Uterus (tissue), 3 donors: ENCODE measurements at regions not wholly inside any gene's neighbourhood (a gene's known extent, or its start where the extent isn't known, plus 50 kb on each side); places are given as distances from the start of the nearest gene placed in this dataset. TPM values are rescaled to one million over a fixed set of nuclear protein-coding genes. Genes with fewer than 3 reads are reported as not detected.

Experiments used
- DNase-seq, 2 donors: peaks; one replicate each; pipeline ENCODE4 v3.0.0-alpha.2; 2019 to 2020
- H3K27ac ChIP-seq, 2 donors: fragments of 200-600 bp; sonication (generic); 1 replicate in 1 of 2; 2 replicates in 1 of 2; pipeline ENCODE4 v1.5.1; 2016 to 2018
- H3K27me3 ChIP-seq, 2 donors: fragments of 200-600 bp; sonication (generic); one replicate each; pipeline ENCODE4 v1.5.1; 2018 to 2019; ENCODE audit warnings: control low read depth in 1 of 2
- H3K36me3 ChIP-seq, 2 donors: fragments of 200-600 bp; sonication (generic); one replicate each; pipeline ENCODE4 v1.5.1; 2019; ENCODE audit warnings: control low read depth in 1 of 2
- H3K4me1 ChIP-seq, 2 donors: fragments of 200-600 bp; sonication (generic); one replicate each; pipeline ENCODE4 v1.5.1; 2018 to 2019; ENCODE audit warnings: control low read depth in 1 of 2
- H3K4me3 ChIP-seq, 2 donors: fragments of 200-600 bp; sonication (generic); 1 replicate in 1 of 2; 2 replicates in 1 of 2; pipeline ENCODE4 v1.5.1; 2018 to 2019; ENCODE audit warnings: mild to moderate bottlenecking in 1 of 2
- H3K9me3 ChIP-seq, 2 donors: fragments of 200-600 bp; sonication (generic); one replicate each; pipeline ENCODE4 v1.5.1; 2019; ENCODE audit warnings: control low read depth in 1 of 2
- POLR2A ChIP-seq, 2 donors: fragments of 450-650 bp; IDR thresholded peaks; one replicate each; pipeline ENCODE4 v1.6.1; 2016; ENCODE audit warnings: antibody characterized with exemption in 2 of 2, mild to moderate bottlenecking in 1 of 2, moderate library complexity in 1 of 2
- intact Hi-C: fragments of 100-400 bp; cut with DNase I; formaldehyde crosslinking; loops from one replicate; pipeline ENCODE4 v1.15.1; 2023; ENCODE audit warnings: low total_unique reads
- microRNA-seq: library from miRNA; unstranded; fragments of <30 nt; microRNA quantifications from one replicate; pipeline ENCODE4, GENCODE V29; 2016; ENCODE audit warnings: borderline microRNAs expressed, borderline replicate concordance
- small RNA-seq: library from RNA; depleted of rRNA; stranded (forward); fragments of <200 nt; gene quantifications from one replicate; pipeline ENCODE3, GENCODE V24; 2016
- TF ChIP-seq, protein P1 (sequence below), 4 experiments: fragments of 200-600 bp in 2 of 4; fragments of 450-650 bp in 2 of 4; sonication (generic) in 2 of 4; IDR thresholded peaks; one replicate each; pipeline ENCODE4 v1.5.1; 2016 to 2019; ENCODE audit warnings: antibody characterized with exemption in 4 of 4, mild to moderate bottlenecking in 2 of 4, moderate library complexity in 1 of 4
- donor health status: DM: yes; HTN: yes; CAD: no.

DNA sequence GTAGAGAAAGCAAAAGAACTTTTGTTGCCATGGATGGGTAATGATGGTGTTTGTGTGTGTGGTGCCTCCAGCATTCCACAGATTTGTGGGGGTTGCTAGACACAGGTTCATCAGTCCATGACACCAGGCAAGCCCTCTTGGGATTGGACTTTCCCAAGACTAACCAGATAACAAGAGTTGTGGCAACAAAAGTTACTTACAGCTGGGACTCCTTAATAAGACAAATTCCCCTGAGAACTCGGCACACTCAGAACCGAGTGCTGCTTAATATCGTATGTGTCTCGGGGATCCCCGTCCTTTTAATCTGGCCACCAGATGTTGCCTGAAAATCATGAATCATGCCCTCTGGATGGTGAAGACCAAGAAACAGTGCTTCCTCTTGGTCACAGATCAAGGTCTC is 193.3 kb downstream of the AJAP1 start:
- DNase-seq: no peak
- no peaks in the 10 kb centered on the region for H3K9me3 ChIP-seq
- H3K4me1 ChIP-seq: no peaks in the 10 kb centered on the region
- no peak for TF ChIP-seq POLR2A (IDR thresholded peaks at IDR 0.05)
- TF ChIP-seq, protein P1, sequence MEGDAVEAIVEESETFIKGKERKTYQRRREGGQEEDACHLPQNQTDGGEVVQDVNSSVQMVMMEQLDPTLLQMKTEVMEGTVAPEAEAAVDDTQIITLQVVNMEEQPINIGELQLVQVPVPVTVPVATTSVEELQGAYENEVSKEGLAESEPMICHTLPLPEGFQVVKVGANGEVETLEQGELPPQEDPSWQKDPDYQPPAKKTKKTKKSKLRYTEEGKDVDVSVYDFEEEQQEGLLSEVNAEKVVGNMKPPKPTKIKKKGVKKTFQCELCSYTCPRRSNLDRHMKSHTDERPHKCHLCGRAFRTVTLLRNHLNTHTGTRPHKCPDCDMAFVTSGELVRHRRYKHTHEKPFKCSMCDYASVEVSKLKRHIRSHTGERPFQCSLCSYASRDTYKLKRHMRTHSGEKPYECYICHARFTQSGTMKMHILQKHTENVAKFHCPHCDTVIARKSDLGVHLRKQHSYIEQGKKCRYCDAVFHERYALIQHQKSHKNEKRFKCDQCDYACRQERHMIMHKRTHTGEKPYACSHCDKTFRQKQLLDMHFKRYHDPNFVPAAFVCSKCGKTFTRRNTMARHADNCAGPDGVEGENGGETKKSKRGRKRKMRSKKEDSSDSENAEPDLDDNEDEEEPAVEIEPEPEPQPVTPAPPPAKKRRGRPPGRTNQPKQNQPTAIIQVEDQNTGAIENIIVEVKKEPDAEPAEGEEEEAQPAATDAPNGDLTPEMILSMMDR (IDR thresholded peaks at IDR 0.05): no peak
- H3K4me3 ChIP-seq: no peak overlapping the region
- H3K27ac ChIP-seq: no peak overlapping the region
- no peaks in the 10 kb centered on the region for H3K36me3 ChIP-seq
- intact Hi-C loops: no loop called here
- no peaks in the 10 kb centered on the region for H3K27me3 ChIP-seq

Small RNA genes lying in the stretch of these regions (microRNA-seq; reads per million reads assigned to microRNA genes)
- not detected for gene MIR4417

Small RNA genes lying in the stretch of these regions (small RNA-seq; reads per million reads assigned to genes)
- not detected for gene MIR4417
